Neuronal stem cell (in vitro differentiated cells): ENCODE measurements at regions not wholly inside any gene's neighbourhood (a gene's known extent, or its start where the extent isn't known, plus 50 kb on each side); places are given as distances from the start of the nearest gene placed in this dataset.

Source experiments
- DNase-seq: peaks from one replicate; pipeline ENCODE4 v3.0.0-alpha.2; 2013; ENCODE audit warnings: low spot score
- H2AFZ ChIP-seq: one replicate; pipeline ENCODE4 v1.6.1; 2013; ENCODE audit warnings: mild to moderate bottlenecking, low read length, inconsistent platforms
- H2AK5ac ChIP-seq: 2 replicates; pipeline ENCODE4 v1.6.1; 2013; ENCODE audit warnings: low read depth, mild to moderate bottlenecking, inconsistent platforms, low read length, moderate library complexity, mixed read lengths
- H2BK120ac ChIP-seq: 2 replicates; pipeline ENCODE4 v1.6.1; 2013; ENCODE audit warnings: low read depth, mild to moderate bottlenecking, inconsistent platforms, low read length, moderate library complexity, mixed read lengths
- H2BK12ac ChIP-seq: one replicate; pipeline ENCODE4 v1.6.1; 2013; ENCODE audit warnings: low read length, inconsistent platforms
- H2BK15ac ChIP-seq: 2 replicates; pipeline ENCODE4 v1.6.1; 2013; ENCODE audit warnings: mild to moderate bottlenecking, low read length, inconsistent platforms, mixed read lengths
- H2BK5ac ChIP-seq: one replicate; pipeline ENCODE4 v1.6.1; 2013; ENCODE audit warnings: inconsistent platforms, mild to moderate bottlenecking, low read length, moderate library complexity
- H3K14ac ChIP-seq: one replicate; pipeline ENCODE4 v1.6.1; 2013; ENCODE audit warnings: low read length, inconsistent platforms
- H3K18ac ChIP-seq: 2 replicates; pipeline ENCODE4 v1.6.1; 2013; ENCODE audit warnings: low read length, inconsistent platforms
- H3K23ac ChIP-seq: 2 replicates; pipeline ENCODE4 v1.6.1; 2013; ENCODE audit warnings: low read depth, mild to moderate bottlenecking, mixed read lengths, low read length, inconsistent platforms; ENCODE audit not compliant: poor library complexity
- H3K27ac ChIP-seq: replicated peaks from 3 replicates; pipeline ENCODE4 v1.5.1; 2013; ENCODE audit warnings: low read length, inconsistent platforms
- H3K27me3 ChIP-seq, 3 experiments: 2 replicates each; pipeline ENCODE4 v1.6.1; 2013; ENCODE audit warnings: low read length in 3 of 3, mild to moderate bottlenecking in 2 of 3, inconsistent platforms in 1 of 3, low read depth in 1 of 3, mixed read lengths in 1 of 3, moderate library complexity in 1 of 3; ENCODE audit not compliant: control insufficient read depth in 3 of 3, insufficient read depth in 3 of 3
- H3K36me3 ChIP-seq, 2 donors: replicated peaks in 1 of 2; 2 replicates each; pipeline ENCODE4 v1.6.1; 2013; ENCODE audit warnings: low read length in 2 of 2; ENCODE audit not compliant: control insufficient read depth in 2 of 2, insufficient read depth in 2 of 2
- H3K4ac ChIP-seq: 2 replicates; pipeline ENCODE4 v1.6.1; 2013; ENCODE audit warnings: inconsistent platforms, mild to moderate bottlenecking, low read length, moderate library complexity
- H3K4me1 ChIP-seq, 2 donors: 1 replicate in 1 of 2; 2 replicates in 1 of 2; pipeline ENCODE4 v1.6.1; 2013; ENCODE audit warnings: low read length in 2 of 2, low read depth in 1 of 2; ENCODE audit not compliant: control insufficient read depth in 2 of 2, insufficient read depth in 1 of 2
- H3K4me2 ChIP-seq: one replicate; pipeline ENCODE4 v1.6.1; 2013; ENCODE audit warnings: mild to moderate bottlenecking, low read length, inconsistent platforms; ENCODE audit not compliant: insufficient read depth, poor library complexity, severe bottlenecking
- H3K4me3 ChIP-seq, 2 donors: 2 replicates each; pipeline ENCODE4 v1.5.1; 2013; ENCODE audit warnings: low read length in 2 of 2, mild to moderate bottlenecking in 2 of 2, inconsistent platforms in 1 of 2, moderate library complexity in 1 of 2
- H3K79me1 ChIP-seq: one replicate; pipeline ENCODE4 v1.6.1; 2013; ENCODE audit warnings: low read depth, mild to moderate bottlenecking, inconsistent platforms, low read length, moderate library complexity
- H3K9ac ChIP-seq: one replicate; pipeline ENCODE4 v1.6.1; 2013; ENCODE audit warnings: mild to moderate bottlenecking, low read depth, low read length, inconsistent platforms; ENCODE audit not compliant: poor library complexity
- H3K9me3 ChIP-seq, 2 donors: replicated peaks in 1 of 2; 2 replicates each; pipeline versions ENCODE3 to v1.6.1; 2013; ENCODE audit warnings: low read length in 2 of 2, mild to moderate bottlenecking in 2 of 2, inconsistent platforms in 1 of 2, low read depth in 1 of 2, mixed read lengths in 1 of 2, moderate library complexity in 1 of 2; ENCODE audit not compliant: control insufficient read depth in 2 of 2, insufficient read depth in 1 of 2
- H4K8ac ChIP-seq: one replicate; pipeline ENCODE4 v1.6.1; 2013; ENCODE audit warnings: low read depth, mild to moderate bottlenecking, inconsistent platforms, low read length, moderate library complexity
- H4K91ac ChIP-seq: one replicate; pipeline ENCODE4 v1.6.1; 2013; ENCODE audit warnings: low read length, low read depth, mild to moderate bottlenecking, inconsistent platforms; ENCODE audit not compliant: poor library complexity
- WGBS, 2 donors: extraction: QIAGEN DNeasy Blood & Tissue Kit; methylation state at CpG; one replicate each; pipeline ENCODE4 v1.1.7; 2013; ENCODE audit warnings: missing lambda C conversion rate in 2 of 2, mixed read lengths in 1 of 2; ENCODE audit not compliant: insufficient read length in 2 of 2, insufficient replicate concordance in 1 of 2; ENCODE audit errors: extremely low coverage in 2 of 2; 5-methylcytosine and 5-hydroxymethylcytosine counted together

DNA sequence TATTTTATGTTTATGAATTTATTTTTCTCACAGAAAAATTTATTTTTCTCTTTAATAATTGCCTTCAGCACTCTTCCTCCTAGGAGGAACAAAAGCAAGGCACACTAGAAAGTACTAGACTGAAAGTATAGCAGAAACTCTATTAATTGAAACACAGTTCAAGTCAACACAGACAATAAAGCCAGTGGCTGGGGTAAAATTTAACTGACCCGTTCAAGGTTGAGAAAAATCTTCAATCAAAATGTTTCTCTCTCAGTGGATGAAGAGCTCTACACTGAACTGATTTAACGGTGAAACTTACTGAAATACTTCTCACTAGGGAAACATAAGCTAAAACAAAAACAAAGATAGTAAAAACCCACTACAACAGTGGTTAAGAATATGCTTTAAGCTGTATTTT lies 230.1 kb upstream of the MIR17HG start:
- H3K27me3 ChIP-seq = no peaks in the 10 kb centered on the region
- H3K18ac ChIP-seq = no peak overlapping the region
- H3K4me1 ChIP-seq = peaks cover 0 to 2% of the 10 kb centered on the region in 2 donors
- no peak overlapping the region for H2BK5ac ChIP-seq
- H4K8ac ChIP-seq = no peak overlapping the region
- H3K27ac ChIP-seq = no peak overlapping the region
- H3K36me3 ChIP-seq = no peaks in the 10 kb centered on the region
- H4K91ac ChIP-seq = no peak overlapping the region
- H3K9me3 ChIP-seq = no peaks in the 10 kb centered on the region
- DNase-seq = no peak
- H2BK120ac ChIP-seq = no peak overlapping the region
- peak overlapping the region; percentile 51 for H2AFZ ChIP-seq
- no peaks in the 10 kb centered on the region for H3K79me1 ChIP-seq
- no peak overlapping the region for H3K9ac ChIP-seq
- H3K14ac ChIP-seq = no peak overlapping the region
- H2BK12ac ChIP-seq = no peak overlapping the region
- H3K4me3 ChIP-seq = no peak overlapping the region
- no peak overlapping the region for H2BK15ac ChIP-seq
- no peak overlapping the region for H3K23ac ChIP-seq
- no peak overlapping the region for H2AK5ac ChIP-seq
- WGBS, 2 donors = no CpG with 5 or more reads among the region's 2 CpGs
- H3K4ac ChIP-seq = no peak overlapping the region
- no peak overlapping the region for H3K4me2 ChIP-seq

DNA sequence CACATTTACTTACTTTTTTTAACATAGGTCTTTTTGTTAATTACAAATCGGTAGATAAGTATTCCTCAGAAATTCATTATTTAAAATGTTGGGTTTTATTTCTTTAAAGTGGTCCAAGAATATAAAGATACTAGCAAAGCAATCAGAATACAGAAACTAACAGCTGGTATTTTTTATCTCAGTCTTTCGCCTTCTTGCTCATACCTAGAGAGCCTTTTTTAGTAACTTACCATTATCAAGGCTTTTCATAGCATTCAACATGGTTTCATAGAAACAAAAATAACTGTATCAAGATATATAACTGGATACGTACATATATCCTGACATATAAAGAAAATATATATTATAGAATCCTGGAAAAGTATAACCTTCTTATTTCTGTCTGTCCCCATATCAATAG lies 227.8 kb upstream of the MIR17HG start:
- Histone ChIP-seq H3K14ac (no peak overlapping the region), H2AK5ac (no peak overlapping the region), H3K27me3 (no peaks in the 10 kb centered on the region), H3K4me3 (no peak overlapping the region), H3K36me3 (no peaks in the 10 kb centered on the region), H4K91ac (no peak overlapping the region), H4K8ac (no peak overlapping the region), H2BK120ac (no peak overlapping the region), H3K27ac (no peak overlapping the region), H2BK12ac (no peak overlapping the region), H3K79me1 (no peaks in the 10 kb centered on the region), H3K4ac (no peak overlapping the region), H3K18ac (no peak overlapping the region), H3K4me2 (no peak overlapping the region), H2BK15ac (no peak overlapping the region), H3K4me1 (peaks cover 0 to 2% of the 10 kb centered on the region in 2 donors), H3K9me3 (no peaks in the 10 kb centered on the region), H3K23ac (no peak overlapping the region), H3K9ac (no peak overlapping the region), H2BK5ac (no peak overlapping the region), H2AFZ (no peak overlapping the region)
- no peak for DNase-seq
- no CpG with 5 or more reads among the region's 3 CpGs for WGBS, 2 donors

DNA sequence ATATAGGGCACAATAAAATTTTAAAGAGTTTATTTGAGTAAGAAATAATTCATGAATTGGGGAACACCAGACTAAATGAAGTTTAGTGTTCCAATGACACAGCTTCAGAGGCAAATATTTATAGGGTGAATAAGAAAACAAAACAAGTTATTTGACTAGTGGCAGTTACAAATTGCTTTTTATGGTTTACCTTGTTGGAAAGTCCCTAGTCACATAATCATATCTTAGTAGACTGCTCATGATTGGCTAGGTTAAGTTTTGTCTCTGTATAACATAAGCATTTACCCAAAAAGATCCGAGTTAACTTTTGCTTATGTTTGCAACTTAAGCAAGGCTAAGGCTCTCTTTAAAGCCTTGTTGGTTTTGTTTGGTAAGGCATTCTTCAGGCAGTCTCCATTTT lies 224.7 kb upstream of the MIR17HG start:
- Histone ChIP-seq H2AFZ (no peak overlapping the region), H2BK120ac (no peak overlapping the region), H3K27me3 (no peaks in the 10 kb centered on the region), H3K27ac (no peak overlapping the region), H4K8ac (no peak overlapping the region), H3K18ac (no peak overlapping the region), H2AK5ac (no peak overlapping the region), H2BK5ac (no peak overlapping the region), H2BK15ac (no peak overlapping the region), H3K14ac (no peak overlapping the region), H3K23ac (no peak overlapping the region), H4K91ac (no peak overlapping the region), H3K4me2 (no peak overlapping the region), H3K4ac (no peak overlapping the region), H3K4me3 (no peak overlapping the region), H3K36me3 (no peaks in the 10 kb centered on the region), H3K79me1 (no peaks in the 10 kb centered on the region), H3K4me1 (peaks cover 0 to 2% of the 10 kb centered on the region in 2 donors), H3K9me3 (no peaks in the 10 kb centered on the region), H3K9ac (no peak overlapping the region), H2BK12ac (no peak overlapping the region)
- WGBS, 2 donors = no CpG with 5 or more reads among the region's 1 CpG
- DNase-seq = no peak

DNA sequence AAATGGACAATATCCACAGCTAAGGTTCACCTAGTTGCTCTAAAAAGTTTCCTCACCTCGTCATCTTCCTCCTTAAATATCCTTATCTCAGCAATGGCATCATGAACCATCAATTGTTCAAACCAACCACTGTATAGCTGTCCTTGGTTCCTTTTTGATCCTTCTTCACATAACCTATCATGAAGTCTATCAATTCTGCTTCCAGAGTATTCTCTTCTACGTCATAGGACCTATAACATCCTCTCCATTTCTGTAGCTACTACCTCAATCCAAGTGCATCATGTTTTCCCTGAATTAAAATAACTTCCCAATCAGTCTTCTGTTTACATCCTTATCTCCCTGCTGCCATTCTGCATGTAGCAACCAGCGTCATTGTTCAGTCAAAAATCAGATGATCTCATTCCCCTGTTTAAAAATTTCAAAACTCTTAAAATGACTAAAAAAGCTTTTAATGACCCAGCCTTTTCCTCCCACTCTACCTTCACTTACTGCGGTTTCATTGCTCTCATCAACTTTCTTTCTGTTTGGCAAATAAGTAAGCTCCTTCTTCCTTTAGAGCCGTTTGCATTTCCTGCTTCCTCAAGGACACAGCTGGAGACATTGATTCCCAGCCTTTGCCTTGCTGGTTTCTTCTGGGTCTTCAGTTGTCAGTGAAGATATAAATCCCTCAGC lies 223.9 kb upstream of the MIR17HG start:
- H3K4me1 ChIP-seq = no peaks in the 10 kb centered on the region
- no CpG with 5 or more reads among the region's 5 CpGs for WGBS, 2 donors

More for the DNA sequence above, 223.9 kb upstream of the MIR17HG start:
- Histone ChIP-seq H2BK120ac (no peak overlapping the region), H4K91ac (no peak overlapping the region), H3K79me1 (no peaks in the 10 kb centered on the region), H2AFZ (peak overlapping the region; percentile 75), H3K4me2 (no peak overlapping the region), H2AK5ac (no peak overlapping the region), H3K4ac (no peak overlapping the region), H3K23ac (no peak overlapping the region), H3K18ac (no peak overlapping the region), H3K36me3 (no peaks in the 10 kb centered on the region), H2BK12ac (no peak overlapping the region), H3K9ac (no peak overlapping the region), H2BK5ac (no peak overlapping the region), H3K9me3 (no peaks in the 10 kb centered on the region), H4K8ac (no peak overlapping the region), H3K27ac (no peak overlapping the region), H3K4me3 (no peak overlapping the region), H3K14ac (no peak overlapping the region), H3K27me3 (no peaks in the 10 kb centered on the region), H2BK15ac (no peak overlapping the region)
- DNase-seq = no peak
